ENCODE measurements at regions not wholly inside any gene's neighbourhood (a gene's known extent, or its start where the extent isn't known, plus 50 kb on each side); places are given as distances from the start of the nearest gene placed in this dataset.

GRCh38 chr14:76314521-76315034 lies 61.4 kb upstream of the ESRRB start:
- H3K27me3 ChIP-seq (ENCODE audit: control insufficient read depth, low read length) = peaks cover 43% of the 10 kb centered on the region
- TF ChIP-seq, protein P1, sequence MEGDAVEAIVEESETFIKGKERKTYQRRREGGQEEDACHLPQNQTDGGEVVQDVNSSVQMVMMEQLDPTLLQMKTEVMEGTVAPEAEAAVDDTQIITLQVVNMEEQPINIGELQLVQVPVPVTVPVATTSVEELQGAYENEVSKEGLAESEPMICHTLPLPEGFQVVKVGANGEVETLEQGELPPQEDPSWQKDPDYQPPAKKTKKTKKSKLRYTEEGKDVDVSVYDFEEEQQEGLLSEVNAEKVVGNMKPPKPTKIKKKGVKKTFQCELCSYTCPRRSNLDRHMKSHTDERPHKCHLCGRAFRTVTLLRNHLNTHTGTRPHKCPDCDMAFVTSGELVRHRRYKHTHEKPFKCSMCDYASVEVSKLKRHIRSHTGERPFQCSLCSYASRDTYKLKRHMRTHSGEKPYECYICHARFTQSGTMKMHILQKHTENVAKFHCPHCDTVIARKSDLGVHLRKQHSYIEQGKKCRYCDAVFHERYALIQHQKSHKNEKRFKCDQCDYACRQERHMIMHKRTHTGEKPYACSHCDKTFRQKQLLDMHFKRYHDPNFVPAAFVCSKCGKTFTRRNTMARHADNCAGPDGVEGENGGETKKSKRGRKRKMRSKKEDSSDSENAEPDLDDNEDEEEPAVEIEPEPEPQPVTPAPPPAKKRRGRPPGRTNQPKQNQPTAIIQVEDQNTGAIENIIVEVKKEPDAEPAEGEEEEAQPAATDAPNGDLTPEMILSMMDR (IDR thresholded peaks at IDR 0.05; ENCODE audit: low read depth, low read length, poor library complexity, severe bottlenecking) = no peak
- TF ChIP-seq EZH2phosphoT487 (IDR thresholded peaks at IDR 0.05; ENCODE audit: borderline replicate concordance, low read length) = no peak
- no peaks in the 10 kb centered on the region for H3K9me2 ChIP-seq (replicated peaks; ENCODE audit: control insufficient read depth, low read length)
- no peaks in the 10 kb centered on the region for H3K9me3 ChIP-seq (ENCODE audit: control insufficient read depth, insufficient read depth, low read length)
- H3K4me1 ChIP-seq (ENCODE audit: control insufficient read depth, low read length) = peaks cover 6% of the 10 kb centered on the region
- H4K20me1 ChIP-seq (ENCODE audit: control insufficient read depth, insufficient read depth, low read depth, low read length) = no peaks in the 10 kb centered on the region
- no peak overlapping the region for H3K27ac ChIP-seq (ENCODE audit: low read depth, low read length)
- no peak overlapping the region for H3K4me3 ChIP-seq (ENCODE audit: low read length)
- H3K79me2 ChIP-seq (ENCODE audit: control insufficient read depth, low read length) = no peaks in the 10 kb centered on the region
- no peak overlapping the region for H3K4me2 ChIP-seq (ENCODE audit: low read length)
- H3F3A ChIP-seq (ENCODE audit: control insufficient read depth, insufficient read depth) = no peaks in the 10 kb centered on the region
- H3K36me3 ChIP-seq (ENCODE audit: control insufficient read depth, low read length) = no peaks in the 10 kb centered on the region

DNA sequence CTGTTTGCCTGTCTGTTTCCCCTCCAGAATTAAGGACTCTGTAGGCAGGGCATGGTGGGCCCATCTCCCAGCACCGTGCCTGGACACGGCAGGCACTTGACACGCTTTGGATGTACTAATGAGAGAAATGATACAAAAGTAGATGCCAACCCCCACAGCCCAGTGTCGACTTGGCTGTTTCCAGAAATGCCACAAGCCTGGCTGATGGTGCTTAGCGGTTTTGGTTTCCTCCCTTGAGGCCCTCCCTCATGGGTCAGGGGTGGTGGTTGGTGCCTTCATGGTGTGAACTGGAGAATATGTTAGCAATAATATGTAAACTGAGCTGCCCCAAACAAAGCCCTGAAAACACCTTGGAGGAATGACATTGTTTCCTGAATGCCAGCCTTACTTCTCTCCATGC lies 55.5 kb upstream of the ESRRB start:
- no peaks in the 10 kb centered on the region for H3K4me1 ChIP-seq (ENCODE audit: control insufficient read depth, low read length)
- H3K4me2 ChIP-seq (ENCODE audit: low read length) = no peak overlapping the region
- no peaks in the 10 kb centered on the region for H3K9me3 ChIP-seq (ENCODE audit: control insufficient read depth, insufficient read depth, low read length)
- no peak overlapping the region for H3K4me3 ChIP-seq (ENCODE audit: low read length)
- no peaks in the 10 kb centered on the region for H4K20me1 ChIP-seq (ENCODE audit: control insufficient read depth, insufficient read depth, low read depth, low read length)
- no peak overlapping the region for H3K27ac ChIP-seq (ENCODE audit: low read depth, low read length)
- no peaks in the 10 kb centered on the region for H3K36me3 ChIP-seq (ENCODE audit: control insufficient read depth, low read length)
- TF ChIP-seq EZH2phosphoT487 (IDR thresholded peaks at IDR 0.05; ENCODE audit: borderline replicate concordance, low read length) = no peak
- TF ChIP-seq, protein P1 (IDR thresholded peaks at IDR 0.05; ENCODE audit: low read depth, low read length, poor library complexity, severe bottlenecking) = no peak
- H3K79me2 ChIP-seq (ENCODE audit: control insufficient read depth, low read length) = no peaks in the 10 kb centered on the region
- no peaks in the 10 kb centered on the region for H3F3A ChIP-seq (ENCODE audit: control insufficient read depth, insufficient read depth)
- no peaks in the 10 kb centered on the region for H3K9me2 ChIP-seq (replicated peaks; ENCODE audit: control insufficient read depth, low read length)
- peaks cover 20% of the 10 kb centered on the region; the same call in 1 of the 2 replicates for H3K27me3 ChIP-seq (ENCODE audit: control insufficient read depth, low read length)

GRCh38 chr14:76320975-76321374 lies 55.0 kb upstream of the ESRRB start:
- Histone ChIP-seq H3K27me3 (ENCODE audit: control insufficient read depth, low read length) (peaks cover 19% of the 10 kb centered on the region; the same call in 1 of the 2 replicates), H3K36me3 (ENCODE audit: control insufficient read depth, low read length) (no peaks in the 10 kb centered on the region), H3K4me3 (ENCODE audit: low read length) (no peak overlapping the region), H4K20me1 (ENCODE audit: control insufficient read depth, insufficient read depth, low read depth, low read length) (no peaks in the 10 kb centered on the region), H3K79me2 (ENCODE audit: control insufficient read depth, low read length) (no peaks in the 10 kb centered on the region), H3K27ac (ENCODE audit: low read depth, low read length) (no peak overlapping the region), H3K4me2 (ENCODE audit: low read length) (no peak overlapping the region), H3K9me3 (ENCODE audit: control insufficient read depth, insufficient read depth, low read length) (no peaks in the 10 kb centered on the region), H3K4me1 (ENCODE audit: control insufficient read depth, low read length) (no peaks in the 10 kb centered on the region), H3F3A (ENCODE audit: control insufficient read depth, insufficient read depth) (no peaks in the 10 kb centered on the region), H3K9me2 (replicated peaks; ENCODE audit: control insufficient read depth, low read length) (no peaks in the 10 kb centered on the region)
- TF ChIP-seq EZH2phosphoT487 (IDR thresholded peaks at IDR 0.05; ENCODE audit: borderline replicate concordance, low read length) = no peak
- TF ChIP-seq, protein P1 (IDR thresholded peaks at IDR 0.05; ENCODE audit: low read depth, low read length, poor library complexity, severe bottlenecking) = no peak
